NK-92 (cell line): ENCODE measurements at regions not wholly inside any gene's neighbourhood (a gene's known extent, or its start where the extent isn't known, plus 50 kb on each side); places are given as distances from the start of the nearest gene placed in this dataset.
"Not testable (repeated sequence)": the region's sequence is repeated elsewhere in the genome, so short reads cannot be mapped to it uniquely, and the experiment has no call there.

Experiments used
- DNase-seq: peaks from one replicate; lab custom pipeline; 2025; ENCODE audit not compliant: unreplicated experiment; lab: John Stamatoyannopoulos, UW

- no peak for DNase-seq
Measured at GRCh38 chr6:27806981-27807440, 105.2 kb downstream of the OR2B2 start.

DNA sequence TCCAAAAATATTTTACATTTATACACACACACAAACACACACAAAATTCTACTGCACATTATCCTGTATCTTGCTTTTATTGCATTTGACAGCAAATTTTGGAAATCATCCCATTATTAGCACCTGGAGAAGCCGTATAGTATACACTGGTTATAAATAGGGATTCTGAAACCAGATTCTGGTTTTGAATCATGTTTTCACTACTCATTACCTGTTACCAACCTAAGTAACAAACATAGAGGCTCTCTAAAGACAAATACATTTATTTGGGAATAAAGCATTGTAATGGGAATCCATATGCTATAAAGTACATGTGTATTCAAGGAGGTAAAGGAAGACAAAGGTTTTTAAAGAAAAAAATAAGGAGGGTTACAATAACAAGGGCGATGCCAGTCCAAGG, 106.8 kb downstream of the OR2B2 start:
- no peak for DNase-seq

DNA sequence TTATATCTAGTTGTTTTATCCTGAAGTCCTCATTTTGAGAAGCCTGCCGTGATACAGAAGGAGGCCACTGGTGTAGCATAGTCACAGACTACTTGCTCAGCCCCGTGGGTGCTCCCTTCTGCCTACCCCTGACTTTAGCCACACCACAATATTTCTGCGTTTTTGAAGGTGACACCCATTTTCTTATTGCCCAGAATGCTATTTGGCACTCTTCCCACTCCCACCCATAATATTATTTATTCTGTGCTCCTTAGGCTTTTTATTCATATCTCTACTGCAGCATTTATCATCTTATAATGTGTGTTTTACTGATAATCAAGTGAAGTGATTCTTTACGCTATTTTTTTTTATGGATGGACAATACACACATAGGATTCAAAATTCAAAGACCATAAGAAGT, 107.3 kb downstream of the OR2B2 start:
- no peak for DNase-seq

DNA sequence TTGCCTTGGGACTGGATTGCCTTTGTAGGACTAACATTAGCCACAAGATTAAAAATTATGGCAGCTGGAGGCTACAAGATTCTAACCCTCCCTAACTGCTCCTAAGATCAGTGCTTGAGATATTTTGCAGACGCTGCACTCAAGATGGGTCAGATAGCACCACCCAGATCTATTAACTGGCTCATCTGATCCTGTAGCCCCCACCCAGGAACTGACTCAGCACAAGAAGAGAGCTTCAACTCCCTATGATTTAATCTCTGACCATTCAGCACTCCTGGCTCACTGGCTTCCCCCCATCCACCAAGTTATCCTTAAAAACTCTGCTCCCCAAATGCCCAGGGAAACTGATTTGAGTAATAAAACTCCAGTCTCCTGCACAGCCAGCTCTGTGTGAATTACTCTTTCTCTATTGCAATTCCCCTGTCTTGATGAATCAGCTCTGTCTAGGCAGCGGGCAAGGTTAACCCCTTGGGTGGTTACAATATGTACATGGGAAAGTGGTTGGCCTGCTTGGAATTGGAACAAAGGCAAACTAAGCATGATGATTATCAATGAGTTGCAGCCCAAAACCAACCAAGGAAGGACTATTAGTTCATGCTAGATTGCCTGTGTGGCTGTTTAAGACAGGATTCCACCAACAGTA, 111.3 kb downstream of the OR2B2 start:
- no peak for DNase-seq

DNA sequence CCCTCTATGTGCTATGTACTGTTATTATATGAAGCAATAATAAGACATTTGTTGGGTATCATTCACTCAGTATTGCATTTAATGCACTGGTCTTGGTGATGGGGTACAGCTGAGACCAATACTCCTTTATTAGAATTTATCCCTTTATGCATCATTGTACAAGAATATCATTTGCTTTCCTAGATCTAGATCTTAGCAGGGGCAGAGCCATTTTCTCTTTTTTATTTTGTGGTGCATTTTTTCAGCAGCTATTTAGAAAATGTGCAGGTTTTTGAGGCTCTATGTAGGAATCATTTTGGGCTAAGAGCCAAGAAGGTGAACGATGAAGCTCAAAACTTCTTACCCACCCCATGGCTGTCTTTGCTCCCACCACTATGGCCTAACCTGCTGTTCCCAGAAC, 114.2 kb downstream of the OR2B2 start:
- DNase-seq, result no peak

DNA sequence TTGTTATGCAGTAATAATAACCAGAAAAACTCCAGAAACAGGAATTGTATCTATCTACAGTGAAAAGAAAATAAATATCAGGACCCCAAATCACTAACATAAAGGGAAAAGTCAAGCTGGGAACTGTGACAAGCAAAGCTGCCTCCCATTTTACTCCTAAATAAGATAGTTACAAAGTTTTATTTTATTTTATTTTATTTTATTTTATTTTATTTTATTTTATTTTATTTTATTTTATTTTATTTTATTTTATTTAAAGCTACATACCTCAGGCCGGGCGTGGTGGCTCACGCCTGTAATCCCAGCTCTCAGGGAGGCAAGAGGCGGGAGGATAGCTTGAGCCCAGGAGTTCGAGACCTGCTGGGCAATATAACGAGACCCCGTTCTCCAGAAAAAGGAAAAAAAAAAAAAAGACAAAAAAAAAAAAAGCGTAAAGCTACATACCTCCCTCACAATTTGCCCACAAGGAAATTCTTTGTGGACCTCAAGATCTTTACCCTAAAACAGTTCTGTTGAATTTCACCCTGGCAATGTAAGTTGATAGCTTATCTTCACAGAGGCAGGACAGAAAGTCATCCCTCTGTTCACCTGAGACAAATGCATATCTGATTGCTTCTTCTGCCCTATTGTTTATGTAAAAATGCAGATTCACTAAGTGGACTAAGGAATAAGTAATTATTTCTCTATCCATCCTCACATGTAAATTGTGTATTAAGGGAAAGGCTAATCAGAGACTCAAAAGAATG, 115.3 kb downstream of the OR2B2 start:
- DNase-seq, result not testable (repeated sequence)

GRCh38 chr6:27795697-27796494, 116.3 kb downstream of the OR2B2 start:
- no peak for DNase-seq

DNA sequence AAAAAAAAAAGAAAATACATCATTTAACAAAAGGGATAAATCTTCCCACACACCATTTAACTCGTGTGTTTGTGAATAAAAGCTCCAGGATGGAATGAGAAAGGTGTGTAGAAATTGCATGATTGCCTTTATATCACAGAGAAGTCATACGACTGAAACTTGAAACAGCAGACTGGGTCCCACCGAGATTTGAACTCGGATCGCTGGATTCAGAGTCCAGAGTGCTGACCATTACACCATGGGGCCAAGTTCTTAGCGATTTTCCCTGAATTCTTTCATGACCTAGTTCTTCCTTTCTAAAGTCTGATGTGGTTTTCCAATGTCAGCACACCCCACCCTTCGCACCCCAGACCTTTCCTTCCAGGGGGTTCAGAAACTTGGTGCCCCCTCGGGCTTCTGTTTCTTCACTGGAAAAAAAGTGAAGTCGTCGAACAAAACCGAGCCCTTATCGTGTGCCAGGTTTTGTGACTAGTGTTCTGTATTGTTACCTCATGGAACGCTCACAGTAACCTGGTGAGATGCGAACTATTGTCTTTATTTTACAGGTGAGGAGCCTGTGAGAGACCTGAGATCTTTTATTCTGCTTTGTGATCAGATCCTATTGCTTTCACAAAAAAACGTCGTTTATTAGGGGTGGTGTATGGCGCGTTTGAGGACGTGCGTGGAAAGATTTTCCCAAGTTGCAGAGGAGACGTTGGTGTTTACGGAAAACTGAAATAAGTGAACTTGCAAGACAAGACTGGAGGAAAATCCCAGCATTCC, 120.8 kb downstream of the OR2B2 start:
- DNase-seq, result no peak

DNA sequence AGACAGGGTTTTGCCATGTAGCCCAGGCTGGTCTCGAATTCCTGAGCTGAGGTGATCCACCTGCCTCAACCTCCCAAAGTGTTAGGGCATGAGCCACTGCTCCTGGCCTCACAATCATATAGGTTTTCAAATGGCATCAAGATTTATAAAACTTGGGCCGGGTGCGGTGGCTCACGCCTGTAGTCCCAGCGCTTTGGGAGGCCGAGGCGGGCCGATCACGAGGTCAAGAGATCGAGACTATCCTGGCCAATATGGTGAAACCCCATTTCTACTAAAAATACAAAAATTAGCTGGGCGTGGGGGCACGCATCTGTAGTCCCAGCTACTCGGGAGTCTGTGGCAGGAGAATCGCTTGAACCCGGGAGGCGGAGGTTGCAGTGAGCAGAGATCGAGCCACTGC, 123.8 kb downstream of the OR2B2 start:
- not testable (repeated sequence) for DNase-seq

GRCh38 chr6:27786048-27786447, 126.1 kb downstream of the OR2B2 start:
- DNase-seq, result no peak

GRCh38 chr6:27785294-27785693, 126.9 kb downstream of the OR2B2 start:
- no peak for DNase-seq

GRCh38 chr6:27782748-27783147, 129.4 kb downstream of the OR2B2 start:
- no peak for DNase-seq

DNA sequence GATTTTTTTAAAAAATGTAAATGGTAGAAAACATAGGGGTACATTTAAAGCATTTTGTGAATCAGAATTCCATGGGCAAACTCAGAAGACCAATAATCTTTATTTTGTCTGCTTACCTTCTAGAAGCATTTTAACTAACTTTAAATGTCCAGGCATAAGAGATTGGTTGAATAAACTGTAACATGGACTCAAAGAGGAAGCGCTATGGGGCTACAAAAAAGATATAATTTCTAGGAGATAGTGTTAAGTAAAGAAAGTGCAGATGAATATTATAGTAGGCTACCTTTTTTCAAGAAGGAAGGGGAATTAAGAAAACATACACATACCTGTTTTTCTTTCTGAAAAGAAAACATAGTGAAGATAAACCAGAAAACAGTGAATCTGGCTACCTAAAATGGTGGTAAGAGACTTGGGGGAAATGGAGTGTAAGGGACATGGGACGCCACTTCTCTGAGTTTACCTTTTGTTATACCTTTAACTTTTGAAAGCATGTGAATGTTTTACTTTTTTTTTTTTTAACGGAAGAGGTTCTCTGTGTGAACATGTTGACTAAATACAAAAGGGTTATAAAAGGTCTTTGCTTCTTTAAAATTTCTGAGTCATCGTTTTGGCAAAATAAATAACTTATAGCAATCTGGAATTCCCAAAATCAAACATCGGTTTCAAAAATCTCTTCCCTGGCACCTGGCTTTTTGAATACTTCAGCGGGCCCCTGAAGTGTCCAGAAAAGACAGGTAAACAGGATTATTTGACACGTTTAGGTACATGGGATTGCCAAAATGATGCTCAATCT, 133.4 kb downstream of the OR2B2 start:
- DNase-seq, result no peak

- DNase-seq, result no peak
Measured at GRCh38 chr6:27777614-27778355, 134.4 kb downstream of the OR2B2 start.

DNA sequence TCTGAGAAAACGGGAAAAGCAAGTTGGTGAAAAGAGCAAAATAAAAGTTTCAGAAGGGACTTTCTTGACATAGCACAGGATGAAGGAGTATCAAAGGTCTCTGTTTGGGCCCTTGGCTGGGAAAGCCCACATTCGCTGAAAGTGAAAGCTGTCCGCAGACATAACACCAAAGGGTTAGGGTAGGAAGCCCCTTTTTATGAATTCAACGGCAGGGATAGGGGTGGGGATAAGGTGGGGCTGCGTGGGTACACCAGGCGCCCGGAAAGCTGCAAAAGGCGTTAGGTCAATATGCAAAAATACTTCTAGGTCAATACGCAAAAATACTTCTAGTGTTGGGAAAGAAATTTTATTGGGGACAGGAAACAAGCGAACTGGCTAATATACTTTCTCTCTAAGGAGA, 135.1 kb downstream of the OR2B2 start:
- no peak for DNase-seq

GRCh38 chr6:27776504-27776903, 135.7 kb downstream of the OR2B2 start:
- DNase-seq, result no peak

- DNase-seq, result no peak
Measured at GRCh38 chr6:27775796-27776184, 136.4 kb downstream of the OR2B2 start.

DNA sequence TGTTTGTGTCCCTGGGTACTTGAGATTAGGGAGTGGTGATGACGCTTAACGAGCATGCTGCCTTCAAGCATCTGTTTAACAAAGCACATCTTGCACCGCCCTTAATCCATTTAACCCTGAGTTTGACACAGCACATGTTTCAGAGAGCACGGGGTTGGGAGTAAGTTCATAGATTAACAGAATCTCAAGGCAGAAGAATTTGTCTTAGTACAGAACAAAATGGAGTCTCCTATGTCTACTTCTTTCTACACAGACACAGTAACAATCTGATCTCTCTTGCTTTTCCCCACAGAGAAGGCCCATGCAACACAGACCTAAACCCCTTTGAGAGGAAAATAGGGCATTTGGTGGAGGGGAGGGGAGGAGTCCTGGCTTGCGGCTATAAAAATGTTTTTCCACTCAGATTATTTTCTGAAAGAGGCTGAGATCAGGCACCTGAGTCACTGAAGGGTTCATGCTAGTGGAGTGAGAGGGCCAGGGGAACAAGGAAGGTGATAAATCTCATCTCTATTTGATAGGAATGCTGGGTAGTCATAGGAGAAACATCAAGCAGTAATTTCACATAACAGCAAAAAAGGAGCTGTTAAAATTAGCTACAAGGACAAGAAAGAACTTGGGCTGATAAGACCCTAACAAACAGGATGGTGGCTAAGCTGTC, 136.9 kb downstream of the OR2B2 start:
- DNase-seq, result not testable (repeated sequence)

- not testable (repeated sequence) for DNase-seq
Measured at GRCh38 chr6:27774264-27774600, 138.0 kb downstream of the OR2B2 start.
